B cell (primary cell): ENCODE measurements at regions not wholly inside any gene's neighbourhood (a gene's known extent, or its start where the extent isn't known, plus 50 kb on each side); places are given as distances from the start of the nearest gene placed in this dataset.

Experiments used
- ATAC-seq: fragments of 200-7000 bp; cut with Tn5 transposase; one replicate; pipeline ENCODE4 v1.10.0; 2021; ENCODE audit warnings: low read depth, mild to moderate bottlenecking, moderate number of reproducible peaks, moderate library complexity
- CTCF ChIA-PET: fragments of 350-600 bp; sonication (Branson Sonifier 250); formaldehyde crosslinking; loops from one replicate; lab custom pipeline; 2021; ENCODE audit warnings: antibody characterized with exemption, inconsistent platforms; lab: Charles Lee
- POLR2A ChIA-PET: fragments of 350-600 bp; sonication (Branson Sonifier 250); formaldehyde crosslinking; loops from one replicate; lab custom pipeline; 2021; ENCODE audit warnings: antibody characterized with exemption; lab: Charles Lee
- DNase-seq: peaks from one replicate; pipeline ENCODE4 v3.0.0; 2013
- H2AFZ ChIP-seq: 2 replicates; pipeline ENCODE4 v1.6.1; 2012; ENCODE audit warnings: mild to moderate bottlenecking, low read depth, low read length; ENCODE audit not compliant: insufficient read depth, poor library complexity, severe bottlenecking
- H3K27ac ChIP-seq, 2 donors: 1 replicate in 1 of 2; 2 replicates in 1 of 2; pipeline ENCODE4 v1.5.1; 2012 to 2013; ENCODE audit warnings: low read length in 2 of 2, mild to moderate bottlenecking in 2 of 2, moderate library complexity in 1 of 2
- H3K27me3 ChIP-seq, 4 experiments: fragments of 200-600 bp in 1 of 4; sonication (generic) in 1 of 4; replicated peaks in 1 of 4; 1 replicate in 2 of 4; 2 replicates in 2 of 4; pipeline versions ENCODE4 v1.6.1 to v1.7.0; 2013 to 2016; ENCODE audit warnings: low read length in 3 of 4, mild to moderate bottlenecking in 2 of 4, mixed read lengths in 1 of 4, moderate library complexity in 1 of 4; ENCODE audit not compliant: insufficient read depth in 4 of 4, control insufficient read depth in 3 of 4; ENCODE audit errors: control extremely low read depth in 1 of 4
- H3K36me3 ChIP-seq, 2 experiments: replicated peaks in 1 of 2; 1 replicate in 1 of 2; 2 replicates in 1 of 2; pipeline versions ENCODE4 v1.6.1 to v1.7.1; 2013; ENCODE audit warnings: low read length in 1 of 2; ENCODE audit not compliant: insufficient read depth in 2 of 2, control insufficient read depth in 1 of 2; ENCODE audit errors: control extremely low read depth in 1 of 2, extremely low read depth in 1 of 2
- H3K4me1 ChIP-seq, 2 donors: fragments of 200-600 bp in 1 of 2; sonication (generic) in 1 of 2; 1 replicate in 1 of 2; 2 replicates in 1 of 2; pipeline versions ENCODE4 v1.5.1 to v1.6.1; 2013 to 2017; ENCODE audit warnings: low read length in 2 of 2; ENCODE audit not compliant: control insufficient read depth in 2 of 2, insufficient read depth in 2 of 2
- H3K4me2 ChIP-seq: replicated peaks from 2 replicates; pipeline ENCODE3; 2012; ENCODE audit warnings: mild to moderate bottlenecking, low read depth, low read length; ENCODE audit not compliant: poor library complexity, severe bottlenecking
- H3K4me3 ChIP-seq, 5 experiments: fragments of 200-600 bp in 1 of 5; sonication (generic) in 1 of 5; 1 replicate in 3 of 5; 2 replicates in 2 of 5; pipeline versions ENCODE4 v1.5.1 to v1.7.0; 2011 to 2016; ENCODE audit warnings: low read length in 4 of 5, mild to moderate bottlenecking in 4 of 5, low read depth in 2 of 5, control low read depth in 1 of 5, moderate library complexity in 1 of 5; ENCODE audit not compliant: insufficient read depth in 1 of 5; ENCODE audit errors: control extremely low read depth in 1 of 5, extremely low read depth in 1 of 5
- H3K79me2 ChIP-seq: fragments of 200-600 bp; sonication (generic); one replicate; pipeline ENCODE4 v1.6.0; 2016; ENCODE audit warnings: low read length; ENCODE audit not compliant: control insufficient read depth, insufficient read depth
- H3K9ac ChIP-seq: fragments of 200-600 bp; sonication (generic); 2 replicates; pipeline ENCODE4 v1.6.1; 2017; ENCODE audit warnings: mild to moderate bottlenecking, low read length, moderate library complexity
- H3K9me3 ChIP-seq, 3 donors: one replicate each; pipeline versions ENCODE4 v1.6.1 to v1.7.1; 2013; ENCODE audit warnings: low read length in 2 of 3; ENCODE audit not compliant: control insufficient read depth in 2 of 3, insufficient read depth in 1 of 3; ENCODE audit errors: control extremely low read depth in 1 of 3
- H4K20me1 ChIP-seq: 2 replicates; pipeline ENCODE4 v1.6.0; 2012; ENCODE audit warnings: mild to moderate bottlenecking, low read length; ENCODE audit not compliant: insufficient read depth, control insufficient read depth, poor library complexity, severe bottlenecking
- H3K27ac Mint-ChIP-seq: one replicate; pipeline ENCODE4 v1.8.0; 2021; ENCODE audit warnings: mixed read lengths
- H3K27me3 Mint-ChIP-seq: one replicate; pipeline ENCODE4 v1.8.0; 2021; ENCODE audit warnings: mixed read lengths
- H3K4me1 Mint-ChIP-seq: one replicate; pipeline ENCODE4 v1.8.0; 2021; ENCODE audit warnings: mixed read lengths
- H3K4me3 Mint-ChIP-seq: one replicate; pipeline ENCODE4 v1.8.0; 2021; ENCODE audit warnings: mixed read lengths
- H3K9me3 Mint-ChIP-seq: one replicate; pipeline ENCODE4 v1.8.0; 2022; ENCODE audit warnings: mixed read lengths; ENCODE audit not compliant: insufficient read depth
- CTCF ChIP-seq: fragments of 200-600 bp; IDR thresholded peaks from one replicate; pipeline ENCODE4 v1.8.0; 2022; ENCODE audit warnings: antibody characterized with exemption, mild to moderate bottlenecking
- EZH2 ChIP-seq: IDR thresholded peaks from 2 replicates; pipeline ENCODE4 v1.6.1; 2012; ENCODE audit warnings: borderline replicate concordance, low read depth, mild to moderate bottlenecking, moderate library complexity, low read length; ENCODE audit not compliant: insufficient read depth, poor library complexity, severe bottlenecking
- WGBS: methylation state at CpG from one replicate; pipeline ENCODE4 v1.1.5; 2013; ENCODE audit warnings: missing lambda C conversion rate; ENCODE audit not compliant: insufficient coverage; 5-methylcytosine and 5-hydroxymethylcytosine counted together
- intact Hi-C: fragments of 100-400 bp; cut with micrococcal nuclease; formaldehyde crosslinking; loops from one replicate; pipeline ENCODE4 v1.10.0; 2022

GRCh38 chr2:439077-439476 is 151.2 kb upstream of the ALKAL2 start:
- Histone ChIP-seq H3K79me2 (no peaks in the 10 kb centered on the region), H3K27me3 (no peaks in the 10 kb centered on the region), H3K4me3 (no peak overlapping the region), H3K4me1 (peaks cover 50 to 68% of the 10 kb centered on the region in 2 donors), H4K20me1 (no peaks in the 10 kb centered on the region), H3K27ac (peak overlapping the region in 1 of 2 donors; percentile 90), H3K9ac (no peak overlapping the region), H3K9me3 (peaks cover 0 to 8% (median 0%) of the 10 kb centered on the region in 3 donors), H3K36me3 (no peaks in the 10 kb centered on the region), H2AFZ (no peak overlapping the region), H3K4me2 (no peak overlapping the region)
- Mint-ChIP-seq H3K4me3 (no peak overlapping the region), H3K27ac (peak overlapping the region; percentile 88), H3K27me3 (no peaks in the 10 kb centered on the region), H3K4me1 (peaks cover 60% of the 10 kb centered on the region), H3K9me3 (no peaks in the 10 kb centered on the region)
- ChIA-PET POLR2A (no interaction called here), CTCF (no interaction called here)
- DNase-seq (no peak), ATAC-seq (no peak)
- TF ChIP-seq CTCF: no peak
- TF ChIP-seq EZH2: no peak
- intact Hi-C loops: no loop called here
- WGBS: 97% methylated on average over 14 of the region's 17 CpGs

- DNase-seq (peak; percentile 90), ATAC-seq (peak; percentile 98)
- CTCF ChIA-PET: interaction anchor here (0.9 to 2.5 kb wide), 4 partner anchors 9 to 191 kb away, joined by 3 to 10 read pairs (median 4); no protein-coding TSS in a partner anchor
- no peaks in the 10 kb centered on the region for H3K27me3 ChIP-seq
- no peaks in the 10 kb centered on the region for H3K36me3 ChIP-seq
- H3K9me3 ChIP-seq: peaks cover 0 to 8% (median 0%) of the 10 kb centered on the region in 3 donors
- Mint-ChIP-seq H3K9me3 (no peaks in the 10 kb centered on the region), H3K4me1 (peaks cover 50% of the 10 kb centered on the region), H3K27me3 (no peaks in the 10 kb centered on the region), H3K4me3 (peak overlapping the region; percentile 79), H3K27ac (peak overlapping the region; percentile 88)
- POLR2A ChIA-PET: interaction anchor here (1.1 to 1.3 kb wide), 2 partner anchors 15 to 44 kb away, joined by 3 read pairs; no protein-coding TSS in a partner anchor
- H3K4me3 ChIP-seq: peak overlapping the region; percentile 15 to 56 (median 25)
- H3K27ac ChIP-seq: peak overlapping the region; percentile 87 to 90
- TF ChIP-seq EZH2 (no peak), CTCF (no peak)
- peaks cover 44 to 58% of the 10 kb centered on the region in 2 donors for H3K4me1 ChIP-seq
- H3K4me2 ChIP-seq: peak overlapping the region; percentile 74
- no peaks in the 10 kb centered on the region for H3K79me2 ChIP-seq
- intact Hi-C loops: loop anchor here (1.0 kb wide), 4 partner anchors 9 to 174 kb away; partner anchors contain the start of genes ACP1 and SH3YL1
- H2AFZ ChIP-seq: peak overlapping the region; percentile 59
- WGBS: 0% methylated on average over 12 of the region's 15 CpGs
- H3K9ac ChIP-seq: peak overlapping the region; percentile 55
- no peaks in the 10 kb centered on the region for H4K20me1 ChIP-seq
These were observed 150.0 kb upstream of the ALKAL2 start for GRCh38 chr2:437756-438393.
